Ishikawa (cell line): ENCODE measurements at regions not wholly inside any gene's neighbourhood (a gene's known extent, or its start where the extent isn't known, plus 50 kb on each side); places are given as distances from the start of the nearest gene placed in this dataset.

Experiments used
- CEBPB ChIP-seq: IDR thresholded peaks from 2 replicates; pipeline ENCODE4 v1.6.1; 2012
- CREB1 ChIP-seq: IDR thresholded peaks from 2 replicates; pipeline ENCODE4 v1.6.1; 2012; ENCODE audit warnings: low read depth
- EGR1 ChIP-seq: IDR thresholded peaks from 2 replicates; pipeline ENCODE4 v1.6.1; 2012
- EP300 ChIP-seq: IDR thresholded peaks from 2 replicates; pipeline ENCODE4 v1.6.1; 2012; ENCODE audit warnings: borderline replicate concordance
- FOXM1 ChIP-seq: IDR thresholded peaks from 2 replicates; pipeline ENCODE4 v1.6.1; 2012; ENCODE audit warnings: low read depth, borderline replicate concordance
- NFIC ChIP-seq: IDR thresholded peaks from 2 replicates; pipeline ENCODE4 v1.6.1; 2012
- RAD21 ChIP-seq: IDR thresholded peaks from 2 replicates; pipeline ENCODE4 v1.6.1; 2012; ENCODE audit warnings: low read depth
- REST ChIP-seq: IDR thresholded peaks from 2 replicates; pipeline ENCODE4 v1.6.1; 2012; ENCODE audit warnings: low read depth, mild to moderate bottlenecking
- TAF1 ChIP-seq: IDR thresholded peaks from 2 replicates; pipeline ENCODE4 v1.6.1; 2012; ENCODE audit warnings: low read depth, mild to moderate bottlenecking
- TCF12 ChIP-seq: IDR thresholded peaks from 2 replicates; pipeline ENCODE4 v1.6.1; 2012; ENCODE audit warnings: low read depth
- TEAD4 ChIP-seq: IDR thresholded peaks from 2 replicates; pipeline ENCODE4 v1.6.1; 2012
- YY1 ChIP-seq: IDR thresholded peaks from 2 replicates; pipeline ENCODE4 v1.6.1; 2012; ENCODE audit warnings: low read depth
- ZBTB7A ChIP-seq: IDR thresholded peaks from 2 replicates; pipeline ENCODE4 v1.6.1; 2012; ENCODE audit warnings: low read depth
- TF ChIP-seq, protein P1 (sequence below): IDR thresholded peaks from 2 replicates; pipeline ENCODE4 v1.6.1; 2012
- TF ChIP-seq, protein P2 (sequence below): IDR thresholded peaks from 2 replicates; pipeline ENCODE4 v1.6.1; 2012

DNA sequence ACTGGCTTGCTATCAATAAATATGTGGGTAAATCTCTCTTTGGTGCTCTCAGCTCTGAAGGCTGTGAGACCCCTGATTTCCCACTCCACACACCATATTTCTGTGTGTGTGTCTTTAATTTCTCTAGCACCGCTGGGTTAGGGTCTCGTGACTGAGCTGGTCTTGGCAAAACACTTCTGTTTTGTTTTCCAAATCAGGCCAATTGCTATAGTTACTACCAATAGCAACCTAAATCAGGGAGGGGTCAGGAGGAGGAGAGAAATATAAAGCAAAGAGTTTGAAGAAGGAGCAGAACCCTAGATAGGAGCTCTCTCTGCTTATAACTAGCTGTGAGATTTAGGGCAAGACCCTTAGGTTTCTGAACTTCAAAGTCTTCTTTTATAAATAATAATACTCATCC is 250.5 kb upstream of the IGFBP7 start:
- TF ChIP-seq TEAD4: no peak
- TF ChIP-seq EGR1: no peak
- TF ChIP-seq ZBTB7A: no peak
- no peak for TF ChIP-seq TCF12
- TF ChIP-seq, protein P1, sequence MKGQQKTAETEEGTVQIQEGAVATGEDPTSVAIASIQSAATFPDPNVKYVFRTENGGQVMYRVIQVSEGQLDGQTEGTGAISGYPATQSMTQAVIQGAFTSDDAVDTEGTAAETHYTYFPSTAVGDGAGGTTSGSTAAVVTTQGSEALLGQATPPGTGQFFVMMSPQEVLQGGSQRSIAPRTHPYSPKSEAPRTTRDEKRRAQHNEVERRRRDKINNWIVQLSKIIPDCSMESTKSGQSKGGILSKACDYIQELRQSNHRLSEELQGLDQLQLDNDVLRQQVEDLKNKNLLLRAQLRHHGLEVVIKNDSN: no peak
- no peak for TF ChIP-seq REST
- TF ChIP-seq EP300: no peak

DNA sequence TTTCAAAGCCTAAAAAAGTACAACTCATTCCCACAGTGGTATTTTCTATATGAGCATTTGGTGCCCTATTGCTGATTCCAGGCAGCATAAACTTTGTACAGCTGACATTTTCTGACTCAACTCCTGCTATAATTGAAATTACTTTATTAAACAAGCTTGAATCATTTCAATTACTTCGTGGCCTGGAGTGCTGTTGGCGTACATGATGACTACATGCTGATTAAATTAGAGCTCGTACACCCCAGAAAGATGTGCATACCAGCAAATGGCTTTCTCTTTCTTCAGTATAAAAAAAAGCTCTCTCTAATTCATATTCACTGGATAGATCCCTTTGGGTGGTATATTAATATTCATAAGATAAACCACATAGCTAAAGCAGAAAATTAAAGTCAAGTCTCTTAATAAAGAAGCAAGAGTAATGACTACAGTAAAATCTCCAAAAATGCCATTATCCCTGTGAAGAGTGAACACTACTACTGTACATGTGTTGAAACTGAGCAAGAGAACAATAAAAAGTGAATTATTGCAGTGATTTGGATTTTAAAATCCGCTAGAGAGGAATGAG is 245.0 kb upstream of the IGFBP7 start:
- no peak for TF ChIP-seq RAD21
- TF ChIP-seq CEBPB: no peak
- no peak for TF ChIP-seq FOXM1
- no peak for TF ChIP-seq CREB1
- no peak for TF ChIP-seq TEAD4
- no peak for TF ChIP-seq NFIC
- TF ChIP-seq YY1: no peak
- TF ChIP-seq EGR1: no peak
- TF ChIP-seq, protein P2, sequence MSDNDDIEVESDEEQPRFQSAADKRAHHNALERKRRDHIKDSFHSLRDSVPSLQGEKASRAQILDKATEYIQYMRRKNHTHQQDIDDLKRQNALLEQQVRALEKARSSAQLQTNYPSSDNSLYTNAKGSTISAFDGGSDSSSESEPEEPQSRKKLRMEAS: no peak

DNA sequence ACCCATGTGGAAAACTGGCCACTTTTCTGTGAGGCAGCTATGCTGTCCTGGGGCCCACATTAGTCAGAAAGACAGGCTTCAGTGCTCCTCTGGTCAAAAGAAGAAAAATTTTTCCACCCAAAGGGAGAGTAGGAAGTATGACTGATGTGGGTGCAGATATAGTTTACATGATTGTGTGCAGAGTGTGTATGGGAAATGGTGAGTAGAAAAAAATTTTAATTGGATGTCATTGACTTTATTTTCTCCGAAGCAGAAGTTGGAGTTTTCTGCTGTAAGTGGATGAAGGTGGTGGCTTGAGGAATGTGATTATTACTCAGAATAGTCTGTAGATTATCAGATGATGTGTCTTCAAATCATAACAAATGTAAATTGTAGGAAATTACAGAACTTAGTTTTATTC is 241.5 kb upstream of the IGFBP7 start:
- TF ChIP-seq TEAD4 (no peak), TCF12 (no peak), FOXM1 (no peak), EGR1 (no peak), YY1 (no peak)
- TF ChIP-seq, protein P2: no peak
- TF ChIP-seq, protein P1: no peak

DNA sequence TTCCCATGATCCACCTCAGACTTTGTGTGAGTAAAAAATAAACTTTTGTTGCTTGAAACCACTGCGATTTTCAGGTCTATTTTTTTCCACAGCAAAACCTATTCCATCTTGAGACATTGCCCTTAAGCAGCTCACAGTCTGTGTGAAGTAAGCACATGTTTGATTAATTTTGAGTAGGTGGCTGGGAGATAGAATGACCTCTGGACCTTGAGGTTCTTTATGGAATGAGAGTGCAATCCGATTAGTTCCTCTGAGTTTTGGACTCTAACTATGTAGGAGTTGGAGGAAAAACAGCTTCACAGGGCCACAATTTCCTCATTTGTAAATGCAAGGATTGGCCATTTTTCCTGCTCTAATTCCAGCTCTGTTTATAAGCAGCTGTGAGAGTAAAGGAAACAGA is 234.1 kb upstream of the IGFBP7 start:
- TF ChIP-seq CREB1: no peak

- TF ChIP-seq, protein P1: no peak
- no peak for TF ChIP-seq EGR1
These were observed 232.2 kb upstream of the IGFBP7 start for GRCh38 chr4:57342411-57342810.

- no peak for TF ChIP-seq TCF12
- no peak for TF ChIP-seq TEAD4
- no peak for TF ChIP-seq CREB1
- TF ChIP-seq FOXM1: no peak
- no peak for TF ChIP-seq TAF1
- TF ChIP-seq, protein P1: no peak
- no peak for TF ChIP-seq YY1
- TF ChIP-seq, protein P2: no peak
- no peak for TF ChIP-seq RAD21
- TF ChIP-seq CEBPB: no peak
- TF ChIP-seq REST: no peak
These were observed 223.5 kb upstream of the IGFBP7 start for GRCh38 chr4:57333684-57334083.
